HS-27A (cell line): ENCODE measurements at regions not wholly inside any gene's neighbourhood (a gene's known extent, or its start where the extent isn't known, plus 50 kb on each side); places are given as distances from the start of the nearest gene placed in this dataset.

Experiments
- DNase-seq: peaks from one replicate; pipeline ENCODE4 v3.0.0-alpha.2; 2012; ENCODE audit warnings: low read depth, missing footprints

- DNase-seq = no peak
Observed at GRCh38 chr13:97135883-97136282, 86.2 kb upstream of the MBNL2 start.

GRCh38 chr13:97136418-97136817 lies 85.7 kb upstream of the MBNL2 start:
- no peak for DNase-seq

- DNase-seq = no peak
Observed at GRCh38 chr13:97139691-97140090, 82.4 kb upstream of the MBNL2 start.

- DNase-seq = no peak
Observed at GRCh38 chr13:97140131-97140530, 82.0 kb upstream of the MBNL2 start.

GRCh38 chr13:97140611-97141010 lies 81.5 kb upstream of the MBNL2 start:
- no peak for DNase-seq

GRCh38 chr13:97141097-97141496 lies 81.0 kb upstream of the MBNL2 start:
- DNase-seq = no peak

- peak; percentile 36 for DNase-seq
Observed at GRCh38 chr13:97141564-97142005, 80.5 kb upstream of the MBNL2 start.

GRCh38 chr13:97142452-97142851 lies 79.7 kb upstream of the MBNL2 start:
- DNase-seq = no peak

- no peak for DNase-seq
Observed at GRCh38 chr13:97145057-97145456, 77.1 kb upstream of the MBNL2 start.

GRCh38 chr13:97148894-97149293 lies 73.2 kb upstream of the MBNL2 start:
- DNase-seq = no peak

- no peak for DNase-seq
Observed at GRCh38 chr13:97160421-97160820, 61.7 kb upstream of the MBNL2 start.

GRCh38 chr13:97161582-97162231 lies 60.4 kb upstream of the MBNL2 start:
- no peak for DNase-seq

GRCh38 chr13:97165502-97166425 lies 56.4 kb upstream of the MBNL2 start:
- DNase-seq = no peak

- no peak for DNase-seq
Observed at GRCh38 chr13:97171136-97171535, 51.0 kb upstream of the MBNL2 start.
